Left lung (tissue), 4 donors: ENCODE measurements at regions not wholly inside any gene's neighbourhood (a gene's known extent, or its start where the extent isn't known, plus 50 kb on each side); places are given as distances from the start of the nearest gene placed in this dataset.

Experiments
- ATAC-seq: fragments of 200-7000 bp; cut with Tn5 transposase; one replicate; pipeline ENCODE4 v1.9.1; 2020; ENCODE audit warnings: moderate library complexity
- DNase-seq, 4 donors: peaks; one replicate each; pipeline ENCODE4 v3.0.0-alpha.2; 2013 to 2020
- H3K27ac ChIP-seq, 2 donors: fragments of 200-600 bp; sonication (generic) in 1 of 2; one replicate each; pipeline versions ENCODE4 v1.5.0 to v1.8.0; 2020 to 2021
- H3K27me3 ChIP-seq, 2 donors: fragments of 200-600 bp; sonication (generic) in 1 of 2; one replicate each; pipeline versions ENCODE4 v1.5.0 to v1.8.0; 2020 to 2021
- H3K36me3 ChIP-seq, 2 donors: fragments of 200-600 bp; sonication (generic) in 1 of 2; one replicate each; pipeline versions ENCODE4 v1.5.0 to v1.8.0; 2020 to 2021
- H3K4me1 ChIP-seq, 2 donors: fragments of 200-600 bp; one replicate each; pipeline ENCODE4 v1.8.0; 2021
- H3K4me3 ChIP-seq, 2 donors: fragments of 200-600 bp; sonication (generic) in 1 of 2; one replicate each; pipeline versions ENCODE4 v1.5.0 to v1.8.0; 2020 to 2021; ENCODE audit warnings: mild to moderate bottlenecking in 1 of 2
- H3K9me3 ChIP-seq, 2 donors: fragments of 200-600 bp; sonication (generic) in 1 of 2; one replicate each; pipeline versions ENCODE4 v1.5.0 to v1.8.0; 2020 to 2021
- CTCF ChIP-seq, 2 donors: fragments of 200-600 bp; sonication (generic) in 1 of 2; IDR thresholded peaks; one replicate each; pipeline versions ENCODE4 v1.5.0 to v1.8.0; 2021; ENCODE audit warnings: antibody characterized with exemption in 2 of 2
- intact Hi-C, 2 donors: fragments of 100-400 bp; cut with DNase I; formaldehyde crosslinking; loops; one replicate each; pipeline versions ENCODE4 v1.11.2 to v1.14.2; 2022
- donor health status: DM: no; HTN: yes; CAD: no.
- donor health status: DM: no; HTN: no; CAD: no.

- no peak for DNase-seq
- ATAC-seq = no peak
- Histone ChIP-seq H3K36me3 (no peaks in the 10 kb centered on the region), H3K9me3 (no peaks in the 10 kb centered on the region), H3K27me3 (no peaks in the 10 kb centered on the region), H3K4me1 (no peaks in the 10 kb centered on the region), H3K4me3 (no peak overlapping the region), H3K27ac (no peak overlapping the region)
- no peak for TF ChIP-seq CTCF (IDR thresholded peaks at IDR 0.05)
- intact Hi-C loops = no loop called here
Measured at GRCh38 chr1:98176936-98177335, 256.1 kb upstream of the DPYD start.

DNA sequence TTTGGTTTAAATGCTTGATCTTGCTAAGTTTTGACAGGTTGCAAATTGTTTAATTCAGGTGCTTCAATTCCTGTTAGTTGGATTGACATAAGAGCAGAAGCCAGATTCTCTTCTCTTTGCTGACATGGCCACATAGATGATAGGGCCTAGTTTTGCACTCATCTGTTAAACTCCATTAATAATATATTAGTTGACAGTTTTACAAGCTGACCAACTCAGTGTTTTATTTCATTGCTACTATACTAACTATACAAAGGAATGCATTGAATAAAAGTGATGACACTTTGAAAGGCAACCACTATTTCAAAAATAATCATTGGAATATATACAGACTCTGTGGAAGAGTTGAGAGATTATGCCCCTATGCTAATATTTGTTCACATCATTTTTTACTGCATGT, 255.6 kb upstream of the DPYD start:
- H3K36me3 ChIP-seq = no peaks in the 10 kb centered on the region
- no peak overlapping the region for H3K27ac ChIP-seq
- H3K4me3 ChIP-seq = no peak overlapping the region
- no peaks in the 10 kb centered on the region for H3K9me3 ChIP-seq
- H3K27me3 ChIP-seq = no peaks in the 10 kb centered on the region
- intact Hi-C loops = no loop called here
- DNase-seq = no peak
- ATAC-seq = no peak
- TF ChIP-seq CTCF (IDR thresholded peaks at IDR 0.05) = no peak
- no peaks in the 10 kb centered on the region for H3K4me1 ChIP-seq

DNA sequence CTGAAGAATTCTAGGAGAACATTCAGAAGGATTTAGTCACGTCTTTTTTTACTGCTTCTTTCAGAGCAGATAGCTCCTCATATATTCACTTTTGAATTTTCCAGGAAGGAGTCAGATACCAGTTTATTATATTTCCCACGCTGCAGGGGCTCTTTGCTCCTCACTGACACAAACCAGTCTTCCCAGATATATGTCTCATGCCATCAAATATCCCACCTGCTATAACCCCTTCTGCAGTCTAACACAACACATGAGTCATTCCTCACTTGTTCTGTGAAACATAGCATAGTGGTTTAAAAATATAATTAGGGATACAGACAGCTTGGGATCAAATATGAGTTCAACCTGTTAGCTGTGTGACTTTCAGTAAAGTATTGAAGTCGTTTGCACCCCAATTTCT, 251.7 kb upstream of the DPYD start:
- DNase-seq = no peak
- Histone ChIP-seq H3K27me3 (no peaks in the 10 kb centered on the region), H3K4me3 (no peak overlapping the region), H3K27ac (no peak overlapping the region), H3K4me1 (no peaks in the 10 kb centered on the region), H3K9me3 (no peaks in the 10 kb centered on the region), H3K36me3 (no peaks in the 10 kb centered on the region)
- intact Hi-C loops = no loop called here
- TF ChIP-seq CTCF (IDR thresholded peaks at IDR 0.05) = no peak
- no peak for ATAC-seq

GRCh38 chr1:98172022-98172421, 251.2 kb upstream of the DPYD start:
- ATAC-seq = no peak
- Histone ChIP-seq H3K9me3 (no peaks in the 10 kb centered on the region), H3K27ac (no peak overlapping the region), H3K4me1 (no peaks in the 10 kb centered on the region), H3K4me3 (no peak overlapping the region), H3K27me3 (no peaks in the 10 kb centered on the region), H3K36me3 (no peaks in the 10 kb centered on the region)
- intact Hi-C loops = no loop called here
- DNase-seq = no peak
- TF ChIP-seq CTCF (IDR thresholded peaks at IDR 0.05) = no peak

GRCh38 chr1:98164509-98164908, 243.7 kb upstream of the DPYD start:
- ATAC-seq = no peak
- intact Hi-C loops = no loop called here
- no peak for TF ChIP-seq CTCF (IDR thresholded peaks at IDR 0.05)
- H3K4me3 ChIP-seq = no peak overlapping the region
- no peaks in the 10 kb centered on the region for H3K36me3 ChIP-seq
- no peak for DNase-seq
- no peaks in the 10 kb centered on the region for H3K27me3 ChIP-seq
- H3K27ac ChIP-seq = no peak overlapping the region
- no peaks in the 10 kb centered on the region for H3K4me1 ChIP-seq
- H3K9me3 ChIP-seq = no peaks in the 10 kb centered on the region
